ENCODE measurements at regions not wholly inside any gene's neighbourhood (a gene's known extent, or its start where the extent isn't known, plus 50 kb on each side); places are given as distances from the start of the nearest gene placed in this dataset.

DNA sequence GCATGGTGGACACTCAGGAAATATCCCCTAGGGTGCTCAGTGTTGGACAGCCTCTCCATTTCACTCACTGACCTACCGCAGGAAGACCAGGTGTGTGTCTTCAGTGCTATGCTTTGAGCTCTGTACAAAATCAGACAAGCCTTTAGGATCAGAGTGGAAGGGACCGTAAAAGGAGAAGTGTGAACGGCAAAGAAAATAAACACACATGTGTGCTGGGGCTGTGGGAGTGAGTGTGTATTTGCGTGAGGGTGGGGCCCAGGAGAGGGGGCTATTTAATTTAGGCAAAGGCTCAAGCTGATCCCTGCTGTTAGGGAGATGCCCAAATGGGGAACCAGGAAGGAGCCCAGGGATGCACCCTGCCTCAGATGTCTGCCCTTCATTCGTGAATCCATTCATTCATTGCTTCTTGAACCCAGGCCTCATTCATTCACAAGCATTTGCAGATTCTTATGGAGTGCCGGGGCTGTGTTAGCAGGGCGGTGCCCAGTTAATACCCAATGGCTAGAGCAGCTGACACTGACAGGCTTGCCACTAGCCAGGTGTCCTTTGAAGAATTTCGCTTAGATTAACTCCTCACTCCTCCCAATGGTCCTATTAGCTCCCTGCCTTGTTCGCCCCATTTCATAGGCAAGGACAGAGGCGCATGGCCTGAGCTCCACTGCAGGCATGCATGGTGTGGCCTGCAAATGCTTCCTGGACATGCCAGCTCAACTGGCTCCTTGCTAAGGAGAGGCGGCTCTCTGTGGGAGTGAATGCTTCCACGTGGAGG is 296.7 kb upstream of the FOXF1 start:
- DNase-seq (ENCODE audit: low read depth, low spot score) = no peak

DNA sequence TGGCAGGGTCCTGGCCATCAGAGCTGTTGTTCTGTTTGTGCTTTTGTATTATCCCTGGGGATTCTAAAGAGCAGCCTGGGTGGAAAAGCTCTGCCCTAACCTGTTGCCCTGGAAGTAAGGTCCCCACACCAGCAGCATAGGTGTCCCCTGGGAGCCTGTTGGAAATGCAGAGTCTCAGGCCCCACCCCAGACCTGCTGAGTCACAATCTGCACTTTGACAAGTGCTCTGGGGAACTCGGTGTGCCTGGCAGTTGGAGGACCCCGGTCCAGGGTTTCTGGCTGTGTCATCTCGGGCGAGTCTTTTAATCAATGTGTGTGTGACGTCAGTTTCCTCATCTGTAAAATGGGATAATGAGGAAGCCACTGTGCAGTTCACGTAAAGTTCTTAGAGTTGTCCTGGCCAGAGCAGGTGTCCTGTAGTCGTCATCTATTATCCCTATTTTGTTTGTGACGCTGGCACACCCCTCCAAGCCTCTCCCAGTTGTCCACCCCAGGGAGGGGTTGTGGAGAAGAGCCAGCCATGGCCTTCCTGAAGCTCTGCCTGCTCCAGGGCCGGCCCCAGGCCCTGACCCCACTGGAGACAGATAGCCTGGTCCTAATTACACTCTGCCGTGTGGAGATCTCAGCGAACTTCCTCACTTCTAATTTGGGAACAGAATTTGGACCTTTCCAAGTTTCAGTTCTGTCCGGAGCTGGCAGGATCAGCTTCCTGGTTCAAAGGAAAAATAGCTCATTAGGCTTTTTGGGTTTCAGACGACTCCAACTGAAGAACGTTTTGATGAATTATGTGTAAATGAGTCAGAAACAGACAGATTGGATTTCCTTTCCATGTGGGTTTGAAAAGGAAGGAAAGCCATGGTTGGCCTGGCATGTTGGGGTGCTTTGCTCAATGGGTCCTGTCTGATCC is 295.7 kb upstream of the FOXF1 start:
- no peak for DNase-seq (ENCODE audit: low read depth, low spot score)

DNA sequence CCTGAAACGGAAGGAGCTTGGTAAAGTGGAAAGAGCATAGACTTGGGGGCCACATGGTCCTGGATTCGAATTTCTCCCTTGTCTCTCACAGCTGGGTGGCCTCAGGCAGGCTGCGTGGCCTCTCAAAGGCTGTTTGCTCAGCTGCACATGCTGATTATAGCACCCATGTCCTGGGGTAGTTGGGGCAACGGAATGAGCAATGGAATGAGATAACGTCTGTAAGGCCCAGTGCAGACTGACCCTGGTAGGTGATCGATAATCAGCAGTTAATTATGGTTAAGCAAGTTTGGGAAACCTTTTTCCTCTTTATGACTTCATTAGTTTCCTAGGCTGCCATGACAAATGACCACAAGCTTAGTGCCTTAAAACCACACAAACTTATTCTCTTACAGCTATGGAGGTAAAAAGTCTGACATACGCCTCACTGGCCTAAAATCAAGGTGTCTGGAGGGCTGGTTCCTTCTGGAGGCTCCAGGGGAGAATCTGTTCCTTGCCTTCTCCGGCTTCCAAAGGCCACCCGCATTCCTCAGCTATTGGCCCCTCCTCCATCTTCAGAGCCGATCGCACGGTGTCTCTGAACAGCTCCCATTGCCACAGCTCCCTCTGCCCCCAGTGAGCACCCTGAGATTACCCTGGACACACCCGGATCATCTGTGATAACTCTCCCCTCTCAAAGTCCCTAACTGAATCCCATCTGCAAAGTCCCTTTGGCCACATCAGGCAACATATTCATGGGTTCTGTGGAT is 294.9 kb upstream of the FOXF1 start:
- DNase-seq (ENCODE audit: low read depth, low spot score) = no peak

DNA sequence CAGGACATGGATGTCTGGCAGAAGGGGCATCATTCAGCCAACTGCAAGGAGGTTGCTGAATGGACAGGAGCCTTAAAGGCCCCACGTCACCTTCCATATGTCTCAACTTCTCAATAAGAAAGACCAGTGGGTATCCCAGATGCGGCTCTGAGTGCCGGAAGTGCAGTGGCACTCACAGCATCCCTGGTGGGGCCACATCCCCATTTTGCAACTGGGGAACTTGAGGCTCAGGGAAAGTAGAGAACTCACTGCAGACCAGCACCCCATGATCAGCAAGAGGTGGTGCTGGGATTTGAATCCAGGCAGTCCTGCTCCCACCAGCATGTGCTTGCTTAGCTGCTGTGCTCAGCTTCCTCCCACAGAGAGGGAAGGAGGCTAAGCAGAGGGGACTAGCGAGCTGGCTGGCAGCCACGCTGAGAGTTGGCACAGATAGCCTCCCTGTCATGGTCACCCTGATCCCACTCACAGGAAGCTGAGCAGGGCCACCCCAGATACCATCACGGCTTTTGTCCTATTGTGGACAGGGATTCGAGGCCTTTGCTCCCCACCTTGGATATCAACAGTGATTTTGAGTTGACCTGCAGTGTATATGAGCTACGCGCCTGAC is 294.2 kb upstream of the FOXF1 start:
- no peak for DNase-seq (ENCODE audit: low read depth, low spot score)

DNA sequence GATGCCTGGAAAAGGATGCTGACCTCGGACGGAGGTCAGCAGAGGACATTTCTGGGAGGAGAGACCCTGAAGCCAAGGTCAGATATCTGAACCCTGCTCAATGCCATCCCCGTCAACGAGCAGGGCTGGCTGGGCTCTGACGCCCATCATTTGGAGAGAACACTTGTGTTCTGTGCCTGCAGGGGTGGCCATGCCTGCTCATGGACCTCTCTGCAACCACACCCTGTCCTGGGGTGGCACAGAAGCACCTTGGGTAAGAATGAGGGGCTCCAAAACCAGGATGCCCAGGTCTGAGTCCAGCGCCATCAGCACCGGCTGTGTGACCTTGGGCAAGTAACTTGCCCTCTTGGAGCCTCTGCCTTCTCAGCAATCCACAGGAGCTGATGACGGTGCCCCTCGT is 293.7 kb upstream of the FOXF1 start:
- DNase-seq (ENCODE audit: low read depth, low spot score) = no peak

DNA sequence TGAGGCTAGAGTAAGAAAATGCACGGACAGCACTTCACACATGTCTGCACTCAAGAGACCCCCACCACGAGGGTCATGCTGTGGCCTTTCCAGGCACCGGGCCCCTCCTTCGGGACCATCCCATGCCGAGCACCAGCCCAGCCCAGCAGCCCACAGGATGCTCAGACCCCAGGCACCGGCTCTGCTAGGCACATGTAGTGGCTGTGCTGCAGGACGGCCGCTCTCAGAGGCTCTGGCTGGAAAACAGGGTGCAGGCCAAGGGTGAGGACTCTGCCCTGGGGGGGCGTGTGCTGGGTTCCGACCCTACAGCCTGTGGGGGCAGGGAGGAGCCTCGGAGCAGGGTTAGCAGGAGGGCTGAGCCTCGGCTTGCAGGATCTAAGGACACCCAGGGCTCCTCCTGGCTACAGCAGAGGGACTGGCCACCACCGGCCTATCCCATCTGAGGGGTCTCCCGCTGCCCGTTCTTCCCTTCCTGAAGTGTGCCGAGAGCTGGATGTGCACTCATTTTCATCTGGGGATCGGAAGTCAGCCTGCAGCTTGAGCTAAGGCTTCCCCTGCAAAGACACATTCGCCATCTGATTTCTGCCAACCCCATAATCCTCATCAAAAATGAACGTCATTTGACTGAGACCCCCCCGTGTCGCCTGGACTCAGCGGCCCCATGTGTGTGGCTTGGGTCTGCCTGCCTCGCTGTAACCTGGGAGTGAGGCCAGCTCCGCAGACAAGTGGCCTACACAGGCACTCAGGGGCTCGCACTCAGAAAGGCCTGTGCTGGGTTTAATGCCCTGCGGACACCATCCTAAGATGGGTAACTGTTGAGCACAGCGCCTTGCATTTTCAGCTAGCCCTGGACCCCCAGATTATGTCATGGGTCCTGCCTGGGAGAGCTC is 293.1 kb upstream of the FOXF1 start:
- no peak for DNase-seq (ENCODE audit: low read depth, low spot score)

DNA sequence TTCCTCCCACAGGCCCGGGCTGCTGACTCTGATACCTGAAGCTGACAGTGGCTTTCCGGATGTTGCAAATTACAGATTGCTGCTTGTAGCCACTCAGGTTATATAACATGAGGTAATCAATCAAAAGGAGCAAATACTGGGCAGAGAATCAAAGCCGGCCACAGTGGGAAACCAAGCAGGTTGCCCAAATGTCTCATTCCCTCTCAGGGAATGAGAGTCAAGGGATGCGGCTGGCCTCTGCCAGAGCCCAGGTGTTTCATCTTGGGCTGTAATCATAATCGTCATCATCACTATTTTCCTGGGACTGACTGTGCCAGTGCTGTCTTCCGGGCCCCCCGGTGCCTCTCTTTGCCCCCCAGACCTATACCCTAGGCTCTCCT is 292.4 kb upstream of the FOXF1 start:
- no peak for DNase-seq (ENCODE audit: low read depth, low spot score)

DNA sequence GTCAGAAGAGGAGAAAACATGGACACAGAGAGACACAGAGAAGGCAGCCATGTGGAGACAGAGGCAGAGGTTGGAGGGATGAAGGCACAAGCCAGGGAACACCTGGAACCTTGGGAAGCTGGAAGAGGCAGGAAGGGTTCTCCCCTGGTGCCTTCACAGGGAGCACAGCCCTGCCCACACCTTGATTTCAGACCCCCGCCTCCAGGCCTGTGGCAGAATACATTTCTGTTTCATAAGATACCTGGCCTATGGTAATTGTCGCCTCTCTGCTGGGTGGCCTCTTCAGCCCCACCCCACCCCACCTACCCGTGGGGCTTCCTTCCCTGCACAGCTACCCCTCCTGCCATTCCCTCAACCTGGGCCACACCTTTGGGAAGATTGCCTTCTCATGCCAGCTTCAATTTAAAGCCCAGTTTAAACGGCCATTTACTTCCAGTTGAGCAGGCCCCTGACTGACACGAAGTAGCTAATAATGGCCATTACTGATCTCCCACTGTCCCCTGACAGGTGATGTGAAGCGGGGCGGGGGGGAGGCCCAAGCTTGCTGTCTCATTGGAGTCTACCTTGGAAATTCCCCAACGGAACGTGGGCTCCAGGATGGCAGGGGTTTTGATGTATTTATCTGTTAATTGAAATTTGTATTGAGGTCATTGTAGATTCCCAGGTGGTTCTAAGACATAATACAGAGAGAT is 291.7 kb upstream of the FOXF1 start:
- no peak for DNase-seq (ENCODE audit: low read depth, low spot score)

DNA sequence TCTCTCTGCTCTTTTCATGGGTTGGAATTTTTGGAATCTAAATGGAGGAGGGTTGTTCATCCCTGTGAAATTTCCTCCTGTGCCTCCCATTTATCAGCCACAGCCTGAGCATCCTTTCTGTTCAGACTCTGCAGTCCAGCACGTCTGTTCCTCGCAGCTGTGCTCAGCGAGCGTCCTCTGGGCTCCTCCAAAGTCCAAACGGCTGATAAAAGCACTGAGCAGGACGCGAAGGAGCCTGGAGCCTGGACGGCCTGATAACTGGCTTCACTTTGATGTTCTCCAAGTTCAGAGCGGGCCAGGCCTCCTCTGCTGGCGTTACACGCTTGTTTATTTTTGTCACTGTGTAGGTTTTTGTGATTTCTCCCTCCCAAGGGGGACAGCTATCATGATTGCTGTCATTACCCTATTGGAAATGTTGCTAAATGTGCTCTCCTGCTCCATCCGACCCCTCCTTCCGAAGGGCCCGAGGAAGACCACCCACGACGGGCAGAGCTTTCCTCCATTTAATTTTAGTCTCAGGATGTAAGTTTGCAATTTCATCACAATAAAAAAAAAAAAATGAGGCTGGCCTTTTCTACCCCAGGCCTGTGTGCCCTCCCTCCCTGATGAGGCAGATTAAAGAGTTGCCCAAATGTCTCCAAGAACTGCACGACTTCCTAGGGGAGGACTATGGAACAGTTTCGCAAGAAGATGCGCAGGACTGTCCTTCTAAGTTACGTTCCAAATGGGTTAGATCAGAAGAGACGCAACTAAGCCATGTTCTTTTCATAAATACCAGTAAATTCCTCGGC is 290.5 kb upstream of the FOXF1 start:
- DNase-seq (ENCODE audit: low read depth, low spot score) = no peak

DNA sequence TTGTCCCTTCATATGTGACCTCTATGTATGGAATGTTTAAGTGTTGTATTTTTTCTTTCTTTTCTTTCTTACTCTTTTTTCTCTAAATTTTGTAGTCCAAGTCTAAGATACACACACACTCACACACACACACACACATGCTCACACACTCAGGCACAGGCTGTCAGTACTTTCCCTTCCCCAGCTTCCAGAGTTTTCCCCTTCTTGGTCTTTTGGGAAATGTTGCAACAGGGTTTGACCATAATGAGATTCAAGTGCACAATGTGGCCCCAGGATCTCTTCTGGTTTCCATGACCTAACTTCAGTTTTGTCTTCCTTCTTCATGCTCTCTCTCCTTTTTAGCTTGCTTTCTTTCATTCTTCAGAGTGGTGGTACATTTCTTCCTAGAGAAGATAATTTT is 289.8 kb upstream of the FOXF1 start:
- no peak for DNase-seq (ENCODE audit: low read depth, low spot score)

DNA sequence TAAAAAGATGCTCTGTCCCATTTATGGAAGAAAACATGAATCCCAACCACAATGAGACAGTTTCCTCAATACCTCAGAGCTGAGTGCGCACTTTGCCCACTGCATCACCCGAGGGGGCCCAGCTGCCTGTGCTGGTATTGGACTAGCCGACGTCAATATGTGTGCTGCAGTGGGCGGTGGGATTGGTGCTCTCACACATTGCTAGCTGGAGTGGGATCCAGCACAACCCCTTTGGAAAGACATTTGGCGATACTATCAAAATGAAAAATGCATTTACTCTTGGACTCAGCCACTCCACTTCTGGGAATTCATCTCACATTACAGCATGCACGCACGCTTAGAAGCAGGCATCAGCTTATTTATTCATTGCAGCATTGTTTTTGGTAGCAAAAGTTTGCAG is 289.2 kb upstream of the FOXF1 start:
- no peak for DNase-seq (ENCODE audit: low read depth, low spot score)

DNA sequence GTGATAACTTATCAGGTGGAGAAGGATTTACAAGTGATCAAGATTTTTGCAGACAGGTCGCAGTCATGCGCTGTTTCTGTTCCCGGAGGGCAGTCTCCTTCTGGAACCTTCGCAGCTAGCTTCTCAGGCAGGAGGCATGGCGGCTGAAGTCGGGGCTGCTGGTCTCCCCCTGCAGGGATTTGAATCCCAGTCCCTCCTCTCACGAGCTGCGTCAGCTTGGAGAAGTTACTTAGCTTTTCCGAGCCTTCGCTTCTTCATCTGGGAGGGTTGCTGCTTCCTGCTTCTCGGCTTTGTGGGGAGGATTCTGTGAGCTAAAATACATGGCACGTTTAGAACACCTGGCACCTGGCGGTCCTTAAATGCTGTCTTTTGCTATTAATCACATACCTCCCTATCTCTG is 287.8 kb upstream of the FOXF1 start:
- DNase-seq (ENCODE audit: low read depth, low spot score) = peak; percentile 6

DNA sequence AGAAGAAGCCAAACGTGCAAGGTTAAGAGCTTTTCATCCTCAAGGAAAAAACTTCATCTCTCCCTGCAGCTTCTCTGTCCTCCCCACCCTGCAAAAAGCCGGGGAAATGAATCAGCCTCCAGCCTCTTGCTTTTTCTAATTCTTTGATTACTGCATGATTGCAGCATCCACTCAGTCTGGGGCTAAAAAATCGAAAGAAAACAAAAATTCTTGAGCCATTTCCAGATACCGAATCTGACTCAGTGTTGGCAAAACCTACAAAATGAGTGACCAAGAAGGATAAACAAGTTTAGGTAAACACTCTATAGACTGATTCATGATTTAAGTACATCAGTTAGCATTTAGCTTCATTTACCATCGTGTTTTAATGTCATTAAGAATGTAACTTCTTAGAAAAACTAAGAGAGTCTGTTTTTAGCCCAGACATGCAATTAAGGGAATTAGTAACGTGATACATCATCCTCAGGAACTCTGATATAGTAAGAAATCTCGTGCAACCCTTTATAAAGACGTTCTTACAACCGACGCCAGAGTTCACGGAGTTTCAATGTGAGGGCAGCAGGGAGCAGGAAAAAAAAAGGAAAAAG is 287.3 kb upstream of the FOXF1 start:
- DNase-seq (ENCODE audit: low read depth, low spot score) = peak; percentile 70

DNA sequence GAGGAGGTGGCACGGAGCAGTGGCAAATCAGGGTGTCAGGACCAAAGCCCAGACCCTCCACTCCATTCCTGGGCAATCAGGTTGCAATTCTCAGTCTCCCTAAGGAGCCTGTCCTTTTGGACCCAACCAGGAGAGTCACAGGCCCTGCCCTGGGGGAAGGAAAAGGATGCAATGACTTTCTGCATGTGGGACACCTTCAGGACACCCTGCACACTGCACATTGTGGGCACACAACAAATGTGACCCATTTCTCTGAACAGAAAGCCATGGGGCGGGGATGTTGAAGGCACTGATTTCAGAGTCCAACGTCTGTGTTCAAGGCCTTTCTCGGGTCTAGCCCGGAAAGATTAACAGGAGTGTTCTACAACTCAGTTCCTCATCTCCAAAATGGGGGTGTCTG is 286.2 kb upstream of the FOXF1 start:
- no peak for DNase-seq (ENCODE audit: low read depth, low spot score)

DNA sequence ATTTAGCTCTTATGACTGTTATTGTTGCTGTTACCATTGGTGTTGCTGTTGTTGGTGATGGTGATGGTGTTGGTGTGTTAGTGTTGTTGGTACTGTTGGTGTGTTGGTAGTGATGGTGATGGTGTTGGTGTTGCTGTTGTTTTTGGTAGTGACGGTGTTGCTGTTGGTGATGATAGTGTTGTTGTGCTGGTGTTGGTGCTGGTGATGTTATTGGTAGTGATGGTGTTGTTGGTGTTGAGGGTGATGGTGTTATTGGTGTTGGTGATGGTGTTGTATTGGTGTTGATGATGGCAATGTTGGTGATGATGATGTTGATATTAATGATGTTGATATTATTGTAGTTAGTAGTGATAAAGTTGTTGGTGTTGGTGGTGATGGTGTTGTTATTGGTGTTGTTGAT is 285.7 kb upstream of the FOXF1 start:
- no peak for DNase-seq (ENCODE audit: low read depth, low spot score)

DNA sequence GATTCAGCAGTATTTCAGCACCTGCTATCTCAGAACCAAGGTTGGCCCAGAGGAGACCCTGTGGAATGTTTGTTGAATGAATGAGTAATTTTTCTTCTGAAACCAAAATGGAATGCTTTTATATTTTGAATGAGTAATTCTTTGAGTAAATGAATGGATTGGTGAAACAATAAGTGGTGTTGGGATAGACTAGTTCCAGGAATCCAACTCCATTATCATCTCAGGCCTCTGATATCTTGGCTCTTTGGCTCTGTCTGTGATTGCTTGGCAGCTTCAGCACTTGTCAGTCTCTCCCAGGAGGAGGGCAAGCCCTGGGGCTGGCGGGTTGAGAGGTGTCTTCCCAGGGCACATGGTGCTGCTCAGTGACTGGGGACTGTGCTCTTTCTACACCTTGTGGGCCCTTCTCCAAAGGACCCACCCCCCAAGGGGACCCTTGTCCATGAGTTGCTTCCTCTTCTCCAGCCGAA is 284.4 kb upstream of the FOXF1 start:
- no peak for DNase-seq (ENCODE audit: low read depth, low spot score)

DNA sequence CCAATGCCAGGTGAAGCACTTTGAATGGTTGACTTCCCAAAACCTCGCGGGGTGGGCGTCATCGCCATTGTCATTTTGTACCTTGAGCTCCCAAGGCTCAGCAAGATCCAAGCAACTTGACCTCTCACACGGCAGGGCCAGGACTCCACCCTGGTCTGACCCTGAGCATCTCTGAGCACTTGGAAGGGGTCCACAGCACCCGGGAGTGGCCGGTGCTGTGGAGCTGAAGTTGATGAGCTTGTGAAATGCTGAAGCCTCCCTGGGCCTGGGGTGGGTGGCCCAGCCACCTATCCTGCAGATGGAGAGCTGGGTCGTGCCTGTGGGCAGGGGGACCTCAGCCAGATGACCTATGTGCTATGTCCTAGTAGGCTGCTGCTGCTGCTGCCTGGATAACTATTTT is 283.3 kb upstream of the FOXF1 start:
- no peak for DNase-seq (ENCODE audit: low read depth, low spot score)

DNA sequence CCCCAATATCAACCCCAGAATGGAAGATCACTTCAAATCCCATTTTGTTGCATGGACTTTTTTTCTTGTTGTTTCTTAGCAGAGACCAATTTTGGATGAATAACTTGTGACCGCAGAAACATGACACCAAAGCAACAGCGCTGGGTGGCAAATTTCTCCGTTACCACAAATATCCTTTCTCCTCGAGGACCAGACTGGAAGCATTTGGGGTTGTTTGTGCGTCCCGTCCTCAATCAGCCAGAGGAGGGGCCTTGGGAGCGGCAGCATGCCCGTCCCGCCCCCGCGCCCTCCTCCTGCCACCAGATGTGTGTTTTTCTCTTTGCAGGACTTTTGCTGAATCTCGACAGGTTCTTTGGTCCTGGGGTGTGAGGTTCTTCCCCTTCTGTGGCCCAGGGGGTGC is 282.5 kb upstream of the FOXF1 start:
- DNase-seq (ENCODE audit: low read depth, low spot score) = no peak

DNA sequence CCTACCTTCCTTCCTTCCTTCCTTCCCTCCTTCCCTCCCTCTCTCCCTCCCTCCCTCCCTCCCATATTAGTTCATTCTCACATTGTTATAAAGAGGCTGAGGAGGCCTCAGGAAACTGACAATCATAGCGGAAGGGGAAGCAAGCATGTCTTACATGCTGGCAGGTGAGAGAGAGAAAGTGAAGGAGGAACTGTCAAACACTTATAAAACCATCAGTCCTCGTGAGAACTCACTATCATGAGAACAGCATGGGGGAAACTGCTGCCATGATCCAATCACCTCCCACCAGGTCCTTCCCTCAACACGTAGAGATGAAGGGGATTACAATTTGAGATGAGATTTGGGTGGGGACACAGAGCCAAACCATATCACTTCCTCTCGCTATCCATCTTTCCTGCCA is 281.6 kb upstream of the FOXF1 start:
- DNase-seq (ENCODE audit: low read depth, low spot score) = no peak

Measured in astrocyte of the hippocampus (primary cell).